ENCODE measurements at regions not wholly inside any gene's neighbourhood (a gene's known extent, or its start where the extent isn't known, plus 50 kb on each side); places are given as distances from the start of the nearest gene placed in this dataset.

DNA sequence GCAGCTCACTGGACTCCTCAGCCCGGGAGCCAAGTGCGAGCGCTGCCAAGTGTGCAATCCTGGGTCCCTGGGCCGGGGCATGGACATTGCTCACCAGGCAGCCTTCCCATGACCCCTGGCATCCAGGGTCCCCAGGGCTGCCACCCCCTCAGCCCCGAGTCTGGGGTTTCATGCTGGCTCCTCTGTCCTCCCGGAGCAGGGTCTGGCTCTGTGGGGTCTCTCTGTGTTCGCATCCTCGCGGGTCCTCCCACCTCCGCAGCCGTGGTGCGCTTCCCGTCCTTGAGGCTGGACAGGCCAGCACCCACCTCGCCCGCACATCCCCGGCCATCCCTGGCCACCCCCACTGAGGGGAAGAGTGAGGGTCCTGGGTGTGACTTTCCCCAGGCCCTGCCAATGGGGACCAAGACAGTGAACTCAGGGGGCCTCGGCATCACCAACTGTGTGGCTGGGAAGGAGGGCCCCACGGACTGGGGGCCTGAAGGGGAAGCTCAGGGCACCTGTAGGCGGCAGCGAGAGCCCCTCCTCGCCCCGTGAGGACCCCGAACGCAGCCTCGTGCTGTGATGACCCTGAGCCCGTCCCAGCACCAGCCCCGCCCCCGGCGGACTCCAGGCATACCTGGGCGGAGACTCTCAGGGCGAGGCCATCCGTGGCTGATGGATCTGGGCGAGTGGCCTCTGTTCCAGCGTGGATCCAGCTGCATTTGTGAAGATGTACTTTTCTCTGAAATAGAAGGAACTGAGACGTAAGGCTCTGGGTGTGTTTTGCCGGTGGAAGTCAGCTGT is 50.3 kb upstream of the CFAP46 start:
- Histone ChIP-seq H3K27ac (ENCODE audit: low read depth in 1 of 2, low read length in 2 of 2) (no peak overlapping the region), H3K9me3 (ENCODE audit: control insufficient read depth in 4 of 4, low read length in 3 of 4) (no peaks in the 10 kb centered on the region), H3K27me3 (ENCODE audit: control insufficient read depth in 4 of 4, insufficient read depth in 4 of 4, low read length in 3 of 4) (peaks cover 0 to 5% (median 1%) of the 10 kb centered on the region in 4 donors), H3K4me1 (ENCODE audit: control insufficient read depth in 4 of 4, insufficient read depth in 4 of 4, low read length in 3 of 4) (peaks cover 0 to 4% (median 0%) of the 10 kb centered on the region in 4 donors), H3K4me3 (ENCODE audit: low read depth in 1 of 3, low read length in 3 of 3) (no peak overlapping the region), H3K9ac (ENCODE audit: low read depth in 1 of 2, low read length in 2 of 2) (no peak overlapping the region), H3K36me3 (ENCODE audit: control insufficient read depth in 4 of 4, insufficient read depth in 3 of 4, low read depth in 1 of 4, low read length in 3 of 4) (no peaks in the 10 kb centered on the region)
- TF ChIP-seq EGR1 (IDR thresholded peaks at IDR 0.05; ENCODE audit: low read depth in 2 of 2) (no peak), GABPA (IDR thresholded peaks at IDR 0.05 in 1 of 2, conservative IDR thresholded peaks at IDR 0.05 in 1 of 2) (no peak), HNF4G (IDR thresholded peaks at IDR 0.05) (no peak), JUND (IDR thresholded peaks at IDR 0.05) (no peak), FOXA2 (IDR thresholded peaks at IDR 0.05) (no peak), RXRA (IDR thresholded peaks at IDR 0.05) (no peak), FOXA1 (IDR thresholded peaks at IDR 0.05) (no peak)
- TF ChIP-seq, protein P1, sequence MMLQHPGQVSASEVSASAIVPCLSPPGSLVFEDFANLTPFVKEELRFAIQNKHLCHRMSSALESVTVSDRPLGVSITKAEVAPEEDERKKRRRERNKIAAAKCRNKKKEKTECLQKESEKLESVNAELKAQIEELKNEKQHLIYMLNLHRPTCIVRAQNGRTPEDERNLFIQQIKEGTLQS (IDR thresholded peaks at IDR 0.05) = no peak
- TF ChIP-seq, protein P2, sequence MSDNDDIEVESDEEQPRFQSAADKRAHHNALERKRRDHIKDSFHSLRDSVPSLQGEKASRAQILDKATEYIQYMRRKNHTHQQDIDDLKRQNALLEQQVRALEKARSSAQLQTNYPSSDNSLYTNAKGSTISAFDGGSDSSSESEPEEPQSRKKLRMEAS (IDR thresholded peaks at IDR 0.05) = no peak
- TF ChIP-seq, protein P3, sequence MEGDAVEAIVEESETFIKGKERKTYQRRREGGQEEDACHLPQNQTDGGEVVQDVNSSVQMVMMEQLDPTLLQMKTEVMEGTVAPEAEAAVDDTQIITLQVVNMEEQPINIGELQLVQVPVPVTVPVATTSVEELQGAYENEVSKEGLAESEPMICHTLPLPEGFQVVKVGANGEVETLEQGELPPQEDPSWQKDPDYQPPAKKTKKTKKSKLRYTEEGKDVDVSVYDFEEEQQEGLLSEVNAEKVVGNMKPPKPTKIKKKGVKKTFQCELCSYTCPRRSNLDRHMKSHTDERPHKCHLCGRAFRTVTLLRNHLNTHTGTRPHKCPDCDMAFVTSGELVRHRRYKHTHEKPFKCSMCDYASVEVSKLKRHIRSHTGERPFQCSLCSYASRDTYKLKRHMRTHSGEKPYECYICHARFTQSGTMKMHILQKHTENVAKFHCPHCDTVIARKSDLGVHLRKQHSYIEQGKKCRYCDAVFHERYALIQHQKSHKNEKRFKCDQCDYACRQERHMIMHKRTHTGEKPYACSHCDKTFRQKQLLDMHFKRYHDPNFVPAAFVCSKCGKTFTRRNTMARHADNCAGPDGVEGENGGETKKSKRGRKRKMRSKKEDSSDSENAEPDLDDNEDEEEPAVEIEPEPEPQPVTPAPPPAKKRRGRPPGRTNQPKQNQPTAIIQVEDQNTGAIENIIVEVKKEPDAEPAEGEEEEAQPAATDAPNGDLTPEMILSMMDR (IDR thresholded peaks at IDR 0.05; ENCODE audit: low read depth, low read length, missing input control) = no peak
- TF ChIP-seq, protein P4, sequence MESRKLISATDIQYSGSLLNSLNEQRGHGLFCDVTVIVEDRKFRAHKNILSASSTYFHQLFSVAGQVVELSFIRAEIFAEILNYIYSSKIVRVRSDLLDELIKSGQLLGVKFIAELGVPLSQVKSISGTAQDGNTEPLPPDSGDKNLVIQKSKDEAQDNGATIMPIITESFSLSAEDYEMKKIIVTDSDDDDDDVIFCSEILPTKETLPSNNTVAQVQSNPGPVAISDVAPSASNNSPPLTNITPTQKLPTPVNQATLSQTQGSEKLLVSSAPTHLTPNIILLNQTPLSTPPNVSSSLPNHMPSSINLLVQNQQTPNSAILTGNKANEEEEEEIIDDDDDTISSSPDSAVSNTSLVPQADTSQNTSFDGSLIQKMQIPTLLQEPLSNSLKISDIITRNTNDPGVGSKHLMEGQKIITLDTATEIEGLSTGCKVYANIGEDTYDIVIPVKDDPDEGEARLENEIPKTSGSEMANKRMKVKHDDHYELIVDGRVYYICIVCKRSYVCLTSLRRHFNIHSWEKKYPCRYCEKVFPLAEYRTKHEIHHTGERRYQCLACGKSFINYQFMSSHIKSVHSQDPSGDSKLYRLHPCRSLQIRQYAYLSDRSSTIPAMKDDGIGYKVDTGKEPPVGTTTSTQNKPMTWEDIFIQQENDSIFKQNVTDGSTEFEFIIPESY (IDR thresholded peaks at IDR 0.05) = no peak
- DNase-seq (ENCODE audit: low spot score) = no peak
- WGBS = 79% methylated on average over 36 of the region's 36 CpGs
